HG02610 (cell line): ENCODE measurements at regions not wholly inside any gene's neighbourhood (a gene's known extent, or its start where the extent isn't known, plus 50 kb on each side); places are given as distances from the start of the nearest gene placed in this dataset.

Experiments used
- ATAC-seq: cut with Tn5 transposase; IDR thresholded peaks from one replicate; pipeline ENCODE4 v1.9.1; 2021; ENCODE audit warnings: mild to moderate bottlenecking, moderate library complexity; ENCODE audit not compliant: unreplicated experiment

GRCh38 chr14:89013698-89014568 lies 189.5 kb downstream of the TTC8 start:
- no peak for ATAC-seq

GRCh38 chr14:89014569-89014850 lies 190.1 kb downstream of the TTC8 start:
- no peak for ATAC-seq

GRCh38 chr14:89015016-89015415 lies 190.6 kb downstream of the TTC8 start:
- ATAC-seq, result no peak

GRCh38 chr14:89017417-89017816 lies 193.0 kb downstream of the TTC8 start:
- no peak for ATAC-seq

- ATAC-seq, result no peak
Measured at GRCh38 chr14:89022274-89022673, 197.8 kb downstream of the TTC8 start.

- no peak for ATAC-seq
Measured at GRCh38 chr14:89024691-89025090, 200.2 kb downstream of the TTC8 start.

GRCh38 chr14:89025561-89026236 lies 201.2 kb downstream of the TTC8 start:
- ATAC-seq, result no peak

GRCh38 chr14:89027097-89027740 lies 202.8 kb downstream of the TTC8 start:
- peak; percentile 94 for ATAC-seq

GRCh38 chr14:89028462-89029134 lies 204.1 kb downstream of the TTC8 start:
- ATAC-seq, result no peak

GRCh38 chr14:89029961-89030694 lies 205.7 kb downstream of the TTC8 start:
- no peak for ATAC-seq

- no peak for ATAC-seq
Measured at GRCh38 chr14:89030921-89031320, 206.5 kb downstream of the TTC8 start.

GRCh38 chr14:89032086-89032649 lies 207.7 kb downstream of the TTC8 start:
- no peak for ATAC-seq

- no peak for ATAC-seq
Measured at GRCh38 chr14:89033756-89034155, 209.3 kb downstream of the TTC8 start.

- ATAC-seq, result no peak
Measured at GRCh38 chr14:89036371-89036770, 211.9 kb downstream of the TTC8 start.

GRCh38 chr14:89037065-89037464 lies 212.6 kb downstream of the TTC8 start:
- ATAC-seq, result no peak

- peak; percentile 30 for ATAC-seq
Measured at GRCh38 chr14:89040080-89040459, 215.6 kb downstream of the TTC8 start.

- peak; percentile 78 for ATAC-seq
Measured at GRCh38 chr14:89040460-89041256, 216.2 kb downstream of the TTC8 start.

- no peak for ATAC-seq
Measured at GRCh38 chr14:89041257-89041582, 216.8 kb downstream of the TTC8 start.

GRCh38 chr14:89042021-89042420 lies 217.6 kb downstream of the TTC8 start:
- ATAC-seq, result no peak

- ATAC-seq, result no peak
Measured at GRCh38 chr14:89053303-89053702, 228.9 kb downstream of the TTC8 start.
